ENCODE measurements at regions not wholly inside any gene's neighbourhood (a gene's known extent, or its start where the extent isn't known, plus 50 kb on each side); places are given as distances from the start of the nearest gene placed in this dataset.
"Not testable (repeated sequence)": the region's sequence is repeated elsewhere in the genome, so short reads cannot be mapped to it uniquely, and the experiment has no call there.

GRCh38 chr9:75246949-75247348, 158.6 kb downstream of the OSTF1 start:
- TF ChIP-seq CTCF (conservative IDR thresholded peaks at IDR 0.05; ENCODE audit: low read depth, low read length): no peak
- H3K27me3 ChIP-seq (ENCODE audit: insufficient read depth, low read depth): no peaks in the 10 kb centered on the region
- no peak overlapping the region for H3K4me3 ChIP-seq (IDR thresholded peaks at IDR 0.05; ENCODE audit: insufficient read depth, low read depth, low read length)
- H3K27ac ChIP-seq: no peak overlapping the region
- H2AFZ ChIP-seq (ENCODE audit: low read depth): no peak overlapping the region
- no peaks in the 10 kb centered on the region for H4K20me1 ChIP-seq (ENCODE audit: insufficient read depth)
- H3K4me2 ChIP-seq: no peak overlapping the region
- H3K36me3 ChIP-seq (ENCODE audit: insufficient read depth): no peaks in the 10 kb centered on the region
- no peaks in the 10 kb centered on the region for H3K79me2 ChIP-seq (ENCODE audit: insufficient read depth, low read depth)
- H3K9ac ChIP-seq: no peak overlapping the region
- H3K4me1 ChIP-seq (ENCODE audit: low read depth, poor library complexity, severe bottlenecking): no peaks in the 10 kb centered on the region

GRCh38 chr9:75265525-75265972, 177.2 kb downstream of the OSTF1 start:
- no peaks in the 10 kb centered on the region for H3K79me2 ChIP-seq (ENCODE audit: insufficient read depth, low read depth)
- no peak overlapping the region for H3K4me2 ChIP-seq
- no peaks in the 10 kb centered on the region for H3K36me3 ChIP-seq (ENCODE audit: insufficient read depth)
- H3K4me1 ChIP-seq (ENCODE audit: low read depth, poor library complexity, severe bottlenecking): no peaks in the 10 kb centered on the region
- no peak overlapping the region for H3K27ac ChIP-seq
- no peaks in the 10 kb centered on the region for H3K27me3 ChIP-seq (ENCODE audit: insufficient read depth, low read depth)
- H2AFZ ChIP-seq (ENCODE audit: low read depth): no peak overlapping the region
- peak; percentile 96 for TF ChIP-seq CTCF (conservative IDR thresholded peaks at IDR 0.05; ENCODE audit: low read depth, low read length)
- H4K20me1 ChIP-seq (ENCODE audit: insufficient read depth): no peaks in the 10 kb centered on the region
- no peak overlapping the region for H3K4me3 ChIP-seq (IDR thresholded peaks at IDR 0.05; ENCODE audit: insufficient read depth, low read depth, low read length)
- no peak overlapping the region for H3K9ac ChIP-seq

- Histone ChIP-seq H3K4me1 (ENCODE audit: low read depth, poor library complexity, severe bottlenecking) (no peaks in the 10 kb centered on the region), H3K27me3 (ENCODE audit: insufficient read depth, low read depth) (no peaks in the 10 kb centered on the region), H3K4me3 (IDR thresholded peaks at IDR 0.05; ENCODE audit: insufficient read depth, low read depth, low read length) (no peak overlapping the region), H2AFZ (ENCODE audit: low read depth) (no peak overlapping the region), H3K9ac (no peak overlapping the region), H3K36me3 (ENCODE audit: insufficient read depth) (no peaks in the 10 kb centered on the region), H4K20me1 (ENCODE audit: insufficient read depth) (no peaks in the 10 kb centered on the region), H3K27ac (no peak overlapping the region), H3K4me2 (no peak overlapping the region), H3K79me2 (ENCODE audit: insufficient read depth, low read depth) (no peaks in the 10 kb centered on the region)
- TF ChIP-seq CTCF (conservative IDR thresholded peaks at IDR 0.05; ENCODE audit: low read depth, low read length): no peak
Measured at GRCh38 chr9:75269197-75269596, 180.9 kb downstream of the OSTF1 start.

- not testable (repeated sequence) for H3K4me3 ChIP-seq (IDR thresholded peaks at IDR 0.05; ENCODE audit: insufficient read depth, low read depth, low read length); H3K9ac ChIP-seq; H4K20me1 ChIP-seq (ENCODE audit: insufficient read depth); H3K27me3 ChIP-seq (ENCODE audit: insufficient read depth, low read depth); H3K27ac ChIP-seq; H2AFZ ChIP-seq (ENCODE audit: low read depth); H3K36me3 ChIP-seq (ENCODE audit: insufficient read depth); H3K4me2 ChIP-seq; H3K4me1 ChIP-seq (ENCODE audit: low read depth, poor library complexity, severe bottlenecking); H3K79me2 ChIP-seq (ENCODE audit: insufficient read depth, low read depth)
Measured at GRCh38 chr9:75273055-75273454, 184.7 kb downstream of the OSTF1 start.

- Histone ChIP-seq H3K4me3 (IDR thresholded peaks at IDR 0.05; ENCODE audit: insufficient read depth, low read depth, low read length) (no peak overlapping the region), H3K4me1 (ENCODE audit: low read depth, poor library complexity, severe bottlenecking) (no peaks in the 10 kb centered on the region), H2AFZ (ENCODE audit: low read depth) (no peak overlapping the region), H3K79me2 (ENCODE audit: insufficient read depth, low read depth) (no peaks in the 10 kb centered on the region), H3K27ac (no peak overlapping the region), H3K36me3 (ENCODE audit: insufficient read depth) (no peaks in the 10 kb centered on the region), H4K20me1 (ENCODE audit: insufficient read depth) (no peaks in the 10 kb centered on the region), H3K4me2 (no peak overlapping the region), H3K9ac (no peak overlapping the region), H3K27me3 (ENCODE audit: insufficient read depth, low read depth) (no peaks in the 10 kb centered on the region)
- TF ChIP-seq CTCF (conservative IDR thresholded peaks at IDR 0.05; ENCODE audit: low read depth, low read length): no peak
Measured at GRCh38 chr9:75274781-75275180, 186.5 kb downstream of the OSTF1 start.
